Loucy (cell line): ENCODE measurements at regions not wholly inside any gene's neighbourhood (a gene's known extent, or its start where the extent isn't known, plus 50 kb on each side); places are given as distances from the start of the nearest gene placed in this dataset.

Source experiments
- H2AFZ ChIP-seq: fragments of 200-600 bp; sonication (generic); 2 replicates; pipeline ENCODE4 v1.6.0; 2016; ENCODE audit warnings: antibody characterized with exemption, mild to moderate bottlenecking, low read length, moderate library complexity
- H3F3A ChIP-seq: fragments of 200-600 bp; 2 replicates; pipeline ENCODE4 v1.6.0; 2016; ENCODE audit warnings: antibody characterized with exemption, low read depth, mild to moderate bottlenecking
- H3K27me3 ChIP-seq: fragments of 200-600 bp; sonication (generic); 2 replicates; pipeline ENCODE4 v1.6.1; 2014; ENCODE audit warnings: low read length, mild to moderate bottlenecking; ENCODE audit not compliant: insufficient read depth, poor library complexity, severe bottlenecking
- H3K36me3 ChIP-seq: fragments of 200-600 bp; sonication (generic); 2 replicates; pipeline ENCODE4 v1.6.1; 2016; ENCODE audit warnings: low read length; ENCODE audit not compliant: insufficient read depth
- H3K4me1 ChIP-seq: fragments of 200-600 bp; sonication (generic); 2 replicates; pipeline ENCODE4 v1.5.1; 2014; ENCODE audit warnings: low read length, mild to moderate bottlenecking; ENCODE audit not compliant: insufficient read depth, poor library complexity, severe bottlenecking
- H3K4me2 ChIP-seq: fragments of 200-600 bp; sonication (generic); 2 replicates; pipeline ENCODE4 v1.6.0; 2014; ENCODE audit warnings: antibody characterized with exemption, low read length, low read depth, mild to moderate bottlenecking; ENCODE audit not compliant: poor library complexity, severe bottlenecking
- H3K4me3 ChIP-seq: fragments of 200-600 bp; sonication (generic); 2 replicates; pipeline ENCODE4 v1.5.1; 2014; ENCODE audit warnings: low read length, mild to moderate bottlenecking, mixed read lengths; ENCODE audit not compliant: poor library complexity, severe bottlenecking
- H3K79me2 ChIP-seq: fragments of 200-600 bp; sonication (generic); 2 replicates; pipeline ENCODE4 v1.6.1; 2014; ENCODE audit warnings: low read length; ENCODE audit not compliant: insufficient read depth
- H3K9ac ChIP-seq: fragments of 200-600 bp; sonication (generic); 2 replicates; pipeline ENCODE4 v1.6.0; 2014; ENCODE audit warnings: mild to moderate bottlenecking, low read depth, low read length, moderate library complexity; ENCODE audit not compliant: poor library complexity, severe bottlenecking
- H3K9me2 ChIP-seq: fragments of 200-600 bp; sonication (generic); replicated peaks from 2 replicates; pipeline ENCODE4 v1.6.1; 2016; ENCODE audit warnings: low read depth, low read length, mixed read lengths
- H3K9me3 ChIP-seq: fragments of 200-600 bp; sonication (generic); 2 replicates; pipeline ENCODE4 v1.6.1; 2014; ENCODE audit warnings: mild to moderate bottlenecking, antibody characterized with exemption, low read length, low read depth; ENCODE audit not compliant: insufficient read depth
- H4K20me1 ChIP-seq: fragments of 200-600 bp; sonication (generic); 2 replicates; pipeline ENCODE4 v1.6.0; 2014; ENCODE audit warnings: antibody characterized with exemption, low read length, mild to moderate bottlenecking; ENCODE audit not compliant: insufficient read depth, poor library complexity, severe bottlenecking
- EZH2phosphoT487 ChIP-seq: fragments of 200-600 bp; IDR thresholded peaks from 2 replicates; pipeline ENCODE4 v1.6.1; 2018; ENCODE audit warnings: antibody characterized with exemption, mild to moderate bottlenecking, moderate library complexity, borderline replicate concordance
- TF ChIP-seq, protein P1 (sequence below): fragments of 200-600 bp; sonication (generic); conservative IDR thresholded peaks from 2 replicates; pipeline ENCODE4 v1.5.1; 2014; ENCODE audit warnings: mild to moderate bottlenecking, antibody characterized with exemption, low read length

DNA sequence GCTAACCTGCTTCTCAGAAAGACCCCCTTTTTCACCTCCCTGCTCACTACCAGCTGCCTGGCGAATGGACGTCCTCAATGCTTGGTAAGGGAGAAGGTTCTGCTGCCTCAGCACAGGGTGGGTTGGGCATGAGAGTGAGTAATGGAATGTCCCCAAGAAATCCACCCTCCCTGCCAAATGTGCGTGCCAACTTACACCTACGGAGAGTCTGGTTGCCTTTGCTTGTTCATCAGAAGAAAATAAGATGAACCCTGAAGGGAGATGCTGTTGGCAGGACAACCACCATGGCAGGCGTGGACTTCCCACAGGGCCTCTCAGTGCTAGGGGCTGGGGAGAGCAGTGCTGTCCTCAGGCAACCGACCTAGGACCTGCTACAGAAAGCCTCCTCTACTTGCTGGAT lies 106.0 kb downstream of the XCL2 start:
- H3K27me3 ChIP-seq, result no peaks in the 10 kb centered on the region
- TF ChIP-seq EZH2phosphoT487, result no peak
- TF ChIP-seq, protein P1, sequence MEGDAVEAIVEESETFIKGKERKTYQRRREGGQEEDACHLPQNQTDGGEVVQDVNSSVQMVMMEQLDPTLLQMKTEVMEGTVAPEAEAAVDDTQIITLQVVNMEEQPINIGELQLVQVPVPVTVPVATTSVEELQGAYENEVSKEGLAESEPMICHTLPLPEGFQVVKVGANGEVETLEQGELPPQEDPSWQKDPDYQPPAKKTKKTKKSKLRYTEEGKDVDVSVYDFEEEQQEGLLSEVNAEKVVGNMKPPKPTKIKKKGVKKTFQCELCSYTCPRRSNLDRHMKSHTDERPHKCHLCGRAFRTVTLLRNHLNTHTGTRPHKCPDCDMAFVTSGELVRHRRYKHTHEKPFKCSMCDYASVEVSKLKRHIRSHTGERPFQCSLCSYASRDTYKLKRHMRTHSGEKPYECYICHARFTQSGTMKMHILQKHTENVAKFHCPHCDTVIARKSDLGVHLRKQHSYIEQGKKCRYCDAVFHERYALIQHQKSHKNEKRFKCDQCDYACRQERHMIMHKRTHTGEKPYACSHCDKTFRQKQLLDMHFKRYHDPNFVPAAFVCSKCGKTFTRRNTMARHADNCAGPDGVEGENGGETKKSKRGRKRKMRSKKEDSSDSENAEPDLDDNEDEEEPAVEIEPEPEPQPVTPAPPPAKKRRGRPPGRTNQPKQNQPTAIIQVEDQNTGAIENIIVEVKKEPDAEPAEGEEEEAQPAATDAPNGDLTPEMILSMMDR, result no peak
- no peaks in the 10 kb centered on the region for H3K79me2 ChIP-seq
- H3K36me3 ChIP-seq, result no peaks in the 10 kb centered on the region
- H3K4me1 ChIP-seq, result peaks cover 13% of the 10 kb centered on the region
- no peak overlapping the region for H3K4me2 ChIP-seq
- H3K4me3 ChIP-seq, result no peak overlapping the region
- no peaks in the 10 kb centered on the region for H3F3A ChIP-seq
- H3K9me3 ChIP-seq, result no peaks in the 10 kb centered on the region
- H4K20me1 ChIP-seq, result no peaks in the 10 kb centered on the region
- H3K9ac ChIP-seq, result no peak overlapping the region
- no peak overlapping the region for H2AFZ ChIP-seq
- no peaks in the 10 kb centered on the region for H3K9me2 ChIP-seq

DNA sequence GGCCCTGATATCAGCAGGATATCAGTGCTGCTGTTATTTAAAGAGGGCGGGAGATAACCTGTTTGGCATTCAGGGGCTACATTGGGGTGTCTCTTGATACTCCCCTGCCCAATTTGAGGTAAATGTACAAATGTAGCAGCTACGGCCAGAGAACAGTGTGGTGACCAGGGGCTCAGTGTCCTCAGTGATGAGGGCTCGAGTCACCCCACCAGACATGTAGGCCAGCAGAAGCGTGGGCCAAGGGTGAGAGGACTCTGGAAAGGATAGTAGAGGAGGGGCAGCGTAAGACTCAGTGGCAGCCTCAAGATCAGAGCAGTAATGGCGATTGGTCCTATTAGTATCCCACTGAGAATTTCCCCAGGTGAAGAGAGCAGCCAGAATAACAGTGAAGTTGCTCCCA lies 108.4 kb downstream of the XCL2 start:
- no peak overlapping the region for H3K4me2 ChIP-seq
- H3K4me1 ChIP-seq, result peaks cover 13% of the 10 kb centered on the region
- no peak overlapping the region for H3K4me3 ChIP-seq
- H3K9ac ChIP-seq, result no peak overlapping the region
- no peaks in the 10 kb centered on the region for H3K79me2 ChIP-seq
- H2AFZ ChIP-seq, result no peak overlapping the region
- TF ChIP-seq, protein P1, result no peak
- no peak for TF ChIP-seq EZH2phosphoT487
- no peaks in the 10 kb centered on the region for H3F3A ChIP-seq
- H4K20me1 ChIP-seq, result no peaks in the 10 kb centered on the region
- H3K36me3 ChIP-seq, result no peaks in the 10 kb centered on the region
- H3K9me2 ChIP-seq, result no peaks in the 10 kb centered on the region
- H3K27me3 ChIP-seq, result no peaks in the 10 kb centered on the region
- no peaks in the 10 kb centered on the region for H3K9me3 ChIP-seq

DNA sequence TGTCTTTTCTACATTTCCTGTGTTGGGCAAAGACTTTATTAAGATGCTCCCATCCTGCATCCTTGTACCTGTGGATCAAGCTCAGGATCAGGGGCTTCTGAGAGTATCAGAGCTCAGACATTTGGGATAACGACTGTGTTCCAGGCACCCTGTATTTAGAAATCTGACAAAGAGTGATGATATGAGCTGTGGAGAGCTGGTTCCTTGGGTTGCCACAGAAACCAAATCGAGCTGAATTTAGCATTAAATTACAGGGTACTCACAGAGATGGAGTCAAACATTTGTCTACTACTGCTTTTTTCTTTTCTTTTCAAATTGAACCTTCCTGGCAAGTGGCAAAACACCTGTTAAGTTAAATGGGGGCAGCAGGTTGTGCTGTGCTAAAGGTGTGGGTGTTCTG lies 110.6 kb downstream of the XCL2 start:
- Histone ChIP-seq H3K36me3 (no peaks in the 10 kb centered on the region), H2AFZ (no peak overlapping the region), H3K9me3 (no peaks in the 10 kb centered on the region), H3K4me2 (no peak overlapping the region), H3F3A (no peaks in the 10 kb centered on the region), H3K79me2 (no peaks in the 10 kb centered on the region), H3K27me3 (no peaks in the 10 kb centered on the region), H4K20me1 (no peaks in the 10 kb centered on the region), H3K9ac (no peak overlapping the region), H3K9me2 (no peaks in the 10 kb centered on the region), H3K4me3 (no peak overlapping the region), H3K4me1 (no peaks in the 10 kb centered on the region)
- TF ChIP-seq, protein P1, result no peak
- no peak for TF ChIP-seq EZH2phosphoT487
